ENCODE measurements at regions not wholly inside any gene's neighbourhood (a gene's known extent, or its start where the extent isn't known, plus 50 kb on each side); places are given as distances from the start of the nearest gene placed in this dataset.
"Not testable (repeated sequence)": the region's sequence is repeated elsewhere in the genome, so short reads cannot be mapped to it uniquely, and the experiment has no call there.

DNA sequence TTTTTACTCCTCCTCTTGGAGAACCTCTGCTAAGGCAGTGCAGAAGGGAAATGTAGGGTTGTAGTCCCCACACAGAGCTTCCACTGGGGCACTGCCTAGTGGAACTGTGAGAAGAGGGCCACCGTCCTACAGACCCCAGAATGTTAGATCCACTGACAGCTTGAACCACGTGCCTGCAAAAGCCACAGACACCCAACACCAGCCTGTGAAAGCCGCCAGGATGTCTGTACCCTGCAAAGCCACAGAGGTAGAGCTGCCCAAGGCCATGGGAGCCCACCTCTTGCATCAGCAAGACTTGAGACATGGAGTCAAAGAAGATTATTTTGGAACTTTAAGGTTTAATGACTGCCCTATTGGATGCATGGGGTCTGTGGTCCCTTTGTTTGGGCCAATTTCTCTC, 112.1 kb downstream of the RSL24D1 start:
- H3K27me3 ChIP-seq (ENCODE audit: control insufficient read depth, insufficient read depth, low read length) = no peaks in the 10 kb centered on the region
- H3K4me3 ChIP-seq (replicated peaks in 1 of 4; ENCODE audit: control extremely low read depth in 1 of 4, insufficient read depth in 1 of 4, low read depth in 3 of 4, low read length in 4 of 4) = no peak overlapping the region
- H3K4me2 ChIP-seq (ENCODE audit: extremely low read depth, insufficient read depth, low read length) = no peak overlapping the region
- no peaks in the 10 kb centered on the region for H3K36me3 ChIP-seq (ENCODE audit: control insufficient read depth, insufficient read depth, low read length)
- no peak overlapping the region for H3K27ac ChIP-seq (ENCODE audit: insufficient read depth, low read length)
- H3K79me2 ChIP-seq (ENCODE audit: control insufficient read depth, insufficient read depth, low read length) = no peaks in the 10 kb centered on the region
- H4K20me1 ChIP-seq (ENCODE audit: control insufficient read depth, extremely low read depth, insufficient read depth, low read length) = no peaks in the 10 kb centered on the region
- H3K4me1 ChIP-seq (ENCODE audit: control insufficient read depth, extremely low read depth, insufficient read depth, low read length) = no peaks in the 10 kb centered on the region
- H3K9me3 ChIP-seq (ENCODE audit: control insufficient read depth, insufficient read depth, low read depth, low read length) = no peaks in the 10 kb centered on the region
- DNase-seq (ENCODE audit: low read depth in 2 of 2) = no peak
- TF ChIP-seq CTCF (conservative IDR thresholded peaks at IDR 0.05 in 1 of 2, IDR thresholded peaks at IDR 0.05 in 1 of 2; ENCODE audit: low read depth in 1 of 2, low read length in 2 of 2) = no peak
- TF ChIP-seq EZH2 (IDR thresholded peaks at IDR 0.05; ENCODE audit: low read length, missing control alignments) = no peak
- H3K9ac ChIP-seq (ENCODE audit: insufficient read depth, low read length) = no peak overlapping the region
- H2AFZ ChIP-seq (ENCODE audit: low read length) = no peak overlapping the region

DNA sequence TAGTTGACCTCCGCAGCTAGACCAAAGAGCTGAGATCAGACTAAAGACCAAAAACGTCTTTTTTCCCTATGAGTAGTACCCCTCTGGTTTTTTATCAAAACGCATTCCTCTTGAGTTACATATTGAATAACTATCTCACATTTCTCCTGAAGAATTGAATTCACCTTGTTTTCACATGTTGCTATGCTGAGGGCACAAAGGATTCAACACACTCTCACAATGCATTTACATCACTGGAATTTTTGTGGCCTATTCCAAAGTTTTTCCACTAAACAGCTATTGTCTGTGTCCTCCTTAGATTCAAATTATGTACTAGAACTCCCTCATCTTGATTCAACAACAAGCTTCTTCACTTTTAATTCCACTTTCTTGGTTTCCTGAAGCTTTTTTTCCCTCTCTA, 112.5 kb downstream of the RSL24D1 start:
- H3K4me3 ChIP-seq (replicated peaks in 1 of 4; ENCODE audit: control extremely low read depth in 1 of 4, insufficient read depth in 1 of 4, low read depth in 3 of 4, low read length in 4 of 4) = no peak overlapping the region
- no peaks in the 10 kb centered on the region for H3K79me2 ChIP-seq (ENCODE audit: control insufficient read depth, insufficient read depth, low read length)
- H4K20me1 ChIP-seq (ENCODE audit: control insufficient read depth, extremely low read depth, insufficient read depth, low read length) = no peaks in the 10 kb centered on the region
- H3K4me1 ChIP-seq (ENCODE audit: control insufficient read depth, extremely low read depth, insufficient read depth, low read length) = no peaks in the 10 kb centered on the region
- H3K36me3 ChIP-seq (ENCODE audit: control insufficient read depth, insufficient read depth, low read length) = no peaks in the 10 kb centered on the region
- H3K27ac ChIP-seq (ENCODE audit: insufficient read depth, low read length) = no peak overlapping the region
- no peak for DNase-seq (ENCODE audit: low read depth in 2 of 2)
- H3K9me3 ChIP-seq (ENCODE audit: control insufficient read depth, insufficient read depth, low read depth, low read length) = no peaks in the 10 kb centered on the region
- H3K4me2 ChIP-seq (ENCODE audit: extremely low read depth, insufficient read depth, low read length) = no peak overlapping the region
- H3K27me3 ChIP-seq (ENCODE audit: control insufficient read depth, insufficient read depth, low read length) = no peaks in the 10 kb centered on the region
- no peak overlapping the region for H2AFZ ChIP-seq (ENCODE audit: low read length)
- TF ChIP-seq CTCF (conservative IDR thresholded peaks at IDR 0.05 in 1 of 2, IDR thresholded peaks at IDR 0.05 in 1 of 2; ENCODE audit: low read depth in 1 of 2, low read length in 2 of 2) = no peak
- no peak for TF ChIP-seq EZH2 (IDR thresholded peaks at IDR 0.05; ENCODE audit: low read length, missing control alignments)
- H3K9ac ChIP-seq (ENCODE audit: insufficient read depth, low read length) = no peak overlapping the region

DNA sequence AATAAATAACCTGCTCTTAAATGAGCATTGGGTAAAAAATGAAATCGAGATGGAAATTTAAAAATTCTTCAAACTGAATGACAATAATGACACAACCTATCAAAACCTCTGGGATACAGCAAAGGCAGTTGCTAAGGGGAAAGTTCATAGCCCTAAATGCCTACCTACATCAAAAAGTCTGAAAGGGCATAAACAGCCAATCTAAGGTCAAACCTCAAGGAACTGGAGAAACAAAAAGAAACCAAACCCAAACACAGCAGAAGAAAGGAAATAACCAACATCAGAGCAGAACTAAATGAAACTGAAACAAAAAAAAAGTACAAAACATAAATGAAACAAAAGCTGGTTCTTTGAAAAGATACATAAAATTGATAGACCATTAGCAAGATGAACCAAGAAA, 119.7 kb downstream of the RSL24D1 start:
- not testable (repeated sequence) for H3K79me2 ChIP-seq (ENCODE audit: control insufficient read depth, insufficient read depth, low read length); H3K36me3 ChIP-seq (ENCODE audit: control insufficient read depth, insufficient read depth, low read length); H3K27ac ChIP-seq (ENCODE audit: insufficient read depth, low read length); H4K20me1 ChIP-seq (ENCODE audit: control insufficient read depth, extremely low read depth, insufficient read depth, low read length); H3K9ac ChIP-seq (ENCODE audit: insufficient read depth, low read length); H3K27me3 ChIP-seq (ENCODE audit: control insufficient read depth, insufficient read depth, low read length); H3K9me3 ChIP-seq (ENCODE audit: control insufficient read depth, insufficient read depth, low read depth, low read length); H3K4me3 ChIP-seq (replicated peaks in 1 of 4; ENCODE audit: control extremely low read depth in 1 of 4, insufficient read depth in 1 of 4, low read depth in 3 of 4, low read length in 4 of 4); H3K4me1 ChIP-seq (ENCODE audit: control insufficient read depth, extremely low read depth, insufficient read depth, low read length); H3K4me2 ChIP-seq (ENCODE audit: extremely low read depth, insufficient read depth, low read length); H2AFZ ChIP-seq (ENCODE audit: low read length); DNase-seq (ENCODE audit: low read depth in 2 of 2)

DNA sequence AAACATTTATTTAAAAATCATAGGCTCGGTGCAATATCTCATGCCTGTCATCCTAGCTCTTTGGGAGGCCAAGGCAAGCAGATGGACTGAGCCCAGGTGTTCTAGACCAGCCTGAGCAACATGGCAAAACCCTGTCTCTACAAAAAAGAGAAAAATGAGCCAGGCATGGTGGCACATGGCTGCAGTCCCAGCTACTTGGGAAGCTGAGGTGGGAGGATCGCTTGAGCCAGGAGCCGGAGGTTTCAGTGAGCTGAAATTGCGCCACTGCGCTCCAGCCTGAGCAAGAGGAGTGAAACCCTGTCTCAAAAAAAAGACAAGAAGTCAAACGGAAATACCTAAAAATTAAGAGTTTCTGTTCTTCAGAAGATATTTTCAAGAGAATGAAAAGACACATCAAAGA, 122.3 kb downstream of the RSL24D1 start:
- Histone ChIP-seq H3K27me3 (ENCODE audit: control insufficient read depth, insufficient read depth, low read length) (no peaks in the 10 kb centered on the region), H3K4me3 (replicated peaks in 1 of 4; ENCODE audit: control extremely low read depth in 1 of 4, insufficient read depth in 1 of 4, low read depth in 3 of 4, low read length in 4 of 4) (no peak overlapping the region), H3K9ac (ENCODE audit: insufficient read depth, low read length) (no peak overlapping the region), H3K27ac (ENCODE audit: insufficient read depth, low read length) (no peak overlapping the region), H3K4me2 (ENCODE audit: extremely low read depth, insufficient read depth, low read length) (no peak overlapping the region), H3K4me1 (ENCODE audit: control insufficient read depth, extremely low read depth, insufficient read depth, low read length) (no peaks in the 10 kb centered on the region), H3K36me3 (ENCODE audit: control insufficient read depth, insufficient read depth, low read length) (no peaks in the 10 kb centered on the region), H3K9me3 (ENCODE audit: control insufficient read depth, insufficient read depth, low read depth, low read length) (no peaks in the 10 kb centered on the region), H3K79me2 (ENCODE audit: control insufficient read depth, insufficient read depth, low read length) (no peaks in the 10 kb centered on the region), H2AFZ (ENCODE audit: low read length) (no peak overlapping the region), H4K20me1 (ENCODE audit: control insufficient read depth, extremely low read depth, insufficient read depth, low read length) (no peaks in the 10 kb centered on the region)
- no peak for TF ChIP-seq CTCF (conservative IDR thresholded peaks at IDR 0.05 in 1 of 2, IDR thresholded peaks at IDR 0.05 in 1 of 2; ENCODE audit: low read depth in 1 of 2, low read length in 2 of 2)
- no peak for TF ChIP-seq EZH2 (IDR thresholded peaks at IDR 0.05; ENCODE audit: low read length, missing control alignments)
- DNase-seq (ENCODE audit: low read depth in 2 of 2) = no peak

DNA sequence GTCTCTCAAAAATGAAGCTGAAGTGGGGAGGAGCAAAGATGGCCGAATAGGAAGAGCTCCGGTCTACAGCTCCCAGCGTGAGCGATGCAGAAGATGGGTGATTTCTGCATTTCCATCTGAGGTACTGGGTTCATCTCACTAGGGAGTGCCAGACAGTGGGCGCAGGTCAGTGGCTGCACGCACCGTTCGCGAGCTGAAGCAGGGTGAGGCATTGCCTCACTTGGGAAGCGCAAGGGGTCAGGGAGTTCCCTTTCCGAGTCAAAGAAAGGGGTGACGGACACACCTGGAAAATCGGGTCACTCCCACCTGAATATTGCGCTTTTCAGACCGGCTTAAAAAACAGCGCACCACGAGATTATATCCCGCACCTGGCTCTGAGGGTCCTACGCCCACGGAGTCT, 132.8 kb downstream of the RSL24D1 start:
- not testable (repeated sequence) for H3K4me1 ChIP-seq (ENCODE audit: control insufficient read depth, extremely low read depth, insufficient read depth, low read length); H2AFZ ChIP-seq (ENCODE audit: low read length); H3K9me3 ChIP-seq (ENCODE audit: control insufficient read depth, insufficient read depth, low read depth, low read length); H3K9ac ChIP-seq (ENCODE audit: insufficient read depth, low read length); H3K27ac ChIP-seq (ENCODE audit: insufficient read depth, low read length); H3K36me3 ChIP-seq (ENCODE audit: control insufficient read depth, insufficient read depth, low read length); H3K79me2 ChIP-seq (ENCODE audit: control insufficient read depth, insufficient read depth, low read length); H4K20me1 ChIP-seq (ENCODE audit: control insufficient read depth, extremely low read depth, insufficient read depth, low read length); H3K27me3 ChIP-seq (ENCODE audit: control insufficient read depth, insufficient read depth, low read length); DNase-seq (ENCODE audit: low read depth in 2 of 2); H3K4me3 ChIP-seq (replicated peaks in 1 of 4; ENCODE audit: control extremely low read depth in 1 of 4, insufficient read depth in 1 of 4, low read depth in 3 of 4, low read length in 4 of 4); H3K4me2 ChIP-seq (ENCODE audit: extremely low read depth, insufficient read depth, low read length)

Measured in fibroblast of lung (primary cell).